ENCODE measurements at regions not wholly inside any gene's neighbourhood (a gene's known extent, or its start where the extent isn't known, plus 50 kb on each side); places are given as distances from the start of the nearest gene placed in this dataset.

GRCh38 chr1:64318428-64318827, 115.0 kb downstream of the UBE2U start:
- Histone ChIP-seq H3K4me3 (no peak overlapping the region), H3K9me3 (no peaks in the 10 kb centered on the region), H3K36me3 (no peaks in the 10 kb centered on the region), H3K4me1 (no peaks in the 10 kb centered on the region), H3K27ac (no peak overlapping the region), H3K27me3 (no peaks in the 10 kb centered on the region)
- no peak for DNase-seq (ENCODE audit: low spot score)
- TF ChIP-seq CTCF (IDR thresholded peaks at IDR 0.05), result no peak

GRCh38 chr1:64320007-64320406, 116.6 kb downstream of the UBE2U start:
- H3K9me3 ChIP-seq, result no peaks in the 10 kb centered on the region
- no peaks in the 10 kb centered on the region for H3K27me3 ChIP-seq
- no peaks in the 10 kb centered on the region for H3K4me1 ChIP-seq
- no peak for DNase-seq (ENCODE audit: low spot score)
- no peak overlapping the region for H3K27ac ChIP-seq
- no peaks in the 10 kb centered on the region for H3K36me3 ChIP-seq
- H3K4me3 ChIP-seq, result no peak overlapping the region
- no peak for TF ChIP-seq CTCF (IDR thresholded peaks at IDR 0.05)

- no peak overlapping the region for H3K27ac ChIP-seq
- H3K9me3 ChIP-seq, result no peaks in the 10 kb centered on the region
- H3K4me1 ChIP-seq, result no peaks in the 10 kb centered on the region
- DNase-seq (ENCODE audit: low spot score), result no peak
- H3K4me3 ChIP-seq, result no peak overlapping the region
- TF ChIP-seq CTCF (IDR thresholded peaks at IDR 0.05), result no peak
- no peaks in the 10 kb centered on the region for H3K36me3 ChIP-seq
- H3K27me3 ChIP-seq, result no peaks in the 10 kb centered on the region
Observed at GRCh38 chr1:64320470-64320869, 117.0 kb downstream of the UBE2U start.

GRCh38 chr1:64320922-64321614, 117.6 kb downstream of the UBE2U start:
- DNase-seq (ENCODE audit: low spot score), result no peak
- Histone ChIP-seq H3K36me3 (no peaks in the 10 kb centered on the region), H3K4me3 (no peak overlapping the region), H3K27ac (no peak overlapping the region), H3K4me1 (no peaks in the 10 kb centered on the region), H3K9me3 (no peaks in the 10 kb centered on the region), H3K27me3 (no peaks in the 10 kb centered on the region)
- TF ChIP-seq CTCF (IDR thresholded peaks at IDR 0.05), result no peak

GRCh38 chr1:64323054-64323453, 119.6 kb downstream of the UBE2U start:
- DNase-seq (ENCODE audit: low spot score), result no peak
- no peaks in the 10 kb centered on the region for H3K27me3 ChIP-seq
- H3K4me3 ChIP-seq, result no peak overlapping the region
- TF ChIP-seq CTCF (IDR thresholded peaks at IDR 0.05), result no peak
- H3K4me1 ChIP-seq, result no peaks in the 10 kb centered on the region
- H3K27ac ChIP-seq, result no peak overlapping the region
- H3K9me3 ChIP-seq, result no peaks in the 10 kb centered on the region
- H3K36me3 ChIP-seq, result no peaks in the 10 kb centered on the region

GRCh38 chr1:64323882-64324281, 120.5 kb downstream of the UBE2U start:
- Histone ChIP-seq H3K9me3 (no peaks in the 10 kb centered on the region), H3K4me3 (no peak overlapping the region), H3K36me3 (no peaks in the 10 kb centered on the region), H3K27me3 (no peaks in the 10 kb centered on the region), H3K4me1 (no peaks in the 10 kb centered on the region), H3K27ac (no peak overlapping the region)
- DNase-seq (ENCODE audit: low spot score), result no peak
- no peak for TF ChIP-seq CTCF (IDR thresholded peaks at IDR 0.05)

All from right atrium auricular region (tissue), 2 donors.